Activated CD4-positive, alpha-beta T cell treated with anti-CD3 and anti-CD28 coated beads, Interleukin-2, Interleukin-6, amounts not matched to agents 100 ng/mL and 50 ng/mL, durations not matched to agents 16 hours and 8 hours (primary cell): ENCODE measurements at regions not wholly inside any gene's neighbourhood (a gene's known extent, or its start where the extent isn't known, plus 50 kb on each side); places are given as distances from the start of the nearest gene placed in this dataset.
A peak's percentile ranks its signal among the peaks of the same experiment; 100 is the strongest.

Experiments
- DNase-seq: peaks from one replicate; pipeline ENCODE4 v3.0.0-alpha.2; 2020

GRCh38 chr1:55369474-55369873 is 154.3 kb upstream of the USP24 start:
- DNase-seq = no peak

- no peak for DNase-seq
Observed at GRCh38 chr1:55368698-55369097, 153.5 kb upstream of the USP24 start.

- DNase-seq = no peak
Observed at GRCh38 chr1:55367273-55367672, 152.1 kb upstream of the USP24 start.

GRCh38 chr1:55364216-55364615 is 149.1 kb upstream of the USP24 start:
- no peak for DNase-seq

- DNase-seq = peak; percentile 12
Observed at GRCh38 chr1:55363268-55363667, 148.1 kb upstream of the USP24 start.

- no peak for DNase-seq
Observed at GRCh38 chr1:55362558-55362957, 147.4 kb upstream of the USP24 start.

- DNase-seq = no peak
Observed at GRCh38 chr1:55359611-55360010, 144.4 kb upstream of the USP24 start.

- DNase-seq = no peak
Observed at GRCh38 chr1:55358581-55358980, 143.4 kb upstream of the USP24 start.

- DNase-seq = no peak
Observed at GRCh38 chr1:55355549-55355948, 140.4 kb upstream of the USP24 start.

- DNase-seq = no peak
Observed at GRCh38 chr1:55353707-55354620, 138.8 kb upstream of the USP24 start.

GRCh38 chr1:55352811-55353180 is 137.6 kb upstream of the USP24 start:
- no peak for DNase-seq

GRCh38 chr1:55352080-55352810 is 137.1 kb upstream of the USP24 start:
- DNase-seq = no peak

GRCh38 chr1:55348356-55348755 is 133.2 kb upstream of the USP24 start:
- DNase-seq = no peak

GRCh38 chr1:55347866-55348265 is 132.7 kb upstream of the USP24 start:
- DNase-seq = no peak

GRCh38 chr1:55347041-55347440 is 131.9 kb upstream of the USP24 start:
- DNase-seq = no peak

GRCh38 chr1:55346586-55346985 is 131.4 kb upstream of the USP24 start:
- DNase-seq = no peak

- no peak for DNase-seq
Observed at GRCh38 chr1:55339681-55340080, 124.5 kb upstream of the USP24 start.

GRCh38 chr1:55338448-55338820 is 123.3 kb upstream of the USP24 start:
- DNase-seq = no peak

- peak; percentile 43 for DNase-seq
Observed at GRCh38 chr1:55337801-55338447, 122.8 kb upstream of the USP24 start.

GRCh38 chr1:55334797-55335196 is 119.6 kb upstream of the USP24 start:
- DNase-seq = no peak

- DNase-seq = no peak
Observed at GRCh38 chr1:55334160-55334559, 119.0 kb upstream of the USP24 start.

- DNase-seq = no peak
Observed at GRCh38 chr1:55333461-55333860, 118.3 kb upstream of the USP24 start.

GRCh38 chr1:55331351-55331750 is 116.2 kb upstream of the USP24 start:
- no peak for DNase-seq
